ENCODE measurements at regions not wholly inside any gene's neighbourhood (a gene's known extent, or its start where the extent isn't known, plus 50 kb on each side); places are given as distances from the start of the nearest gene placed in this dataset.
A peak's percentile ranks its signal among the peaks of the same experiment; 100 is the strongest.

DNA sequence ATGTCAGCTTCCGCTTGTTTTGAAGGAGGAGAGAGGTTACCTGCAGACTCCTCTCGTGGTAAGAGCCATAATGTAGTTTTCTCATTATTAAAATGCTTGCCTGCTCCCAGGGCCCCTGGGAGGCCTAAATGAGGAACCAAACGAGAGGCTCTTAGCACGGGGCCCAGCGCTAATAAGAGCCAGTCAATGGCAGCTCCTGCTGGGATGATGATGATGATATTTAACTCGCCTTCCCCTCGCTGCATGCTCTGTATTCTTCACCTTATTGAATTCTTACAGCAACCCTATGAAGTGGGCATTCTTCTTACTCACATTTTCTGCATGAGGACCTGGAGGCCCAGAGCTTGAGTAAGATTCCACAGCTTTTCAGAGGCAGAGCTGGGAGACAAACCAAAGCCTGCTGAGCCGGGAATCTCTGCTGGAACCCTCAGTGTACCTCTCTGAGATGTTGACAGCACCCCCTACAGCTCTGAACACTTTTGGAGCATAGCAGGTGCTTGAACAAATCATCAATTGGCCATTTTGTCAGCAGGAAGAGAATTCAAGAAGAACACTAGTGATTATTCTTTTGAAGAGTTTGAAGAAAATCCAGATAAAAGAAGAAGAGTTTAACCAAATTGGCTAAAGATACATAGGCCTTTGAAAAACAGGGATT is 93.1 kb upstream of the HABP2 start (continued):
- TF ChIP-seq, protein P1, sequence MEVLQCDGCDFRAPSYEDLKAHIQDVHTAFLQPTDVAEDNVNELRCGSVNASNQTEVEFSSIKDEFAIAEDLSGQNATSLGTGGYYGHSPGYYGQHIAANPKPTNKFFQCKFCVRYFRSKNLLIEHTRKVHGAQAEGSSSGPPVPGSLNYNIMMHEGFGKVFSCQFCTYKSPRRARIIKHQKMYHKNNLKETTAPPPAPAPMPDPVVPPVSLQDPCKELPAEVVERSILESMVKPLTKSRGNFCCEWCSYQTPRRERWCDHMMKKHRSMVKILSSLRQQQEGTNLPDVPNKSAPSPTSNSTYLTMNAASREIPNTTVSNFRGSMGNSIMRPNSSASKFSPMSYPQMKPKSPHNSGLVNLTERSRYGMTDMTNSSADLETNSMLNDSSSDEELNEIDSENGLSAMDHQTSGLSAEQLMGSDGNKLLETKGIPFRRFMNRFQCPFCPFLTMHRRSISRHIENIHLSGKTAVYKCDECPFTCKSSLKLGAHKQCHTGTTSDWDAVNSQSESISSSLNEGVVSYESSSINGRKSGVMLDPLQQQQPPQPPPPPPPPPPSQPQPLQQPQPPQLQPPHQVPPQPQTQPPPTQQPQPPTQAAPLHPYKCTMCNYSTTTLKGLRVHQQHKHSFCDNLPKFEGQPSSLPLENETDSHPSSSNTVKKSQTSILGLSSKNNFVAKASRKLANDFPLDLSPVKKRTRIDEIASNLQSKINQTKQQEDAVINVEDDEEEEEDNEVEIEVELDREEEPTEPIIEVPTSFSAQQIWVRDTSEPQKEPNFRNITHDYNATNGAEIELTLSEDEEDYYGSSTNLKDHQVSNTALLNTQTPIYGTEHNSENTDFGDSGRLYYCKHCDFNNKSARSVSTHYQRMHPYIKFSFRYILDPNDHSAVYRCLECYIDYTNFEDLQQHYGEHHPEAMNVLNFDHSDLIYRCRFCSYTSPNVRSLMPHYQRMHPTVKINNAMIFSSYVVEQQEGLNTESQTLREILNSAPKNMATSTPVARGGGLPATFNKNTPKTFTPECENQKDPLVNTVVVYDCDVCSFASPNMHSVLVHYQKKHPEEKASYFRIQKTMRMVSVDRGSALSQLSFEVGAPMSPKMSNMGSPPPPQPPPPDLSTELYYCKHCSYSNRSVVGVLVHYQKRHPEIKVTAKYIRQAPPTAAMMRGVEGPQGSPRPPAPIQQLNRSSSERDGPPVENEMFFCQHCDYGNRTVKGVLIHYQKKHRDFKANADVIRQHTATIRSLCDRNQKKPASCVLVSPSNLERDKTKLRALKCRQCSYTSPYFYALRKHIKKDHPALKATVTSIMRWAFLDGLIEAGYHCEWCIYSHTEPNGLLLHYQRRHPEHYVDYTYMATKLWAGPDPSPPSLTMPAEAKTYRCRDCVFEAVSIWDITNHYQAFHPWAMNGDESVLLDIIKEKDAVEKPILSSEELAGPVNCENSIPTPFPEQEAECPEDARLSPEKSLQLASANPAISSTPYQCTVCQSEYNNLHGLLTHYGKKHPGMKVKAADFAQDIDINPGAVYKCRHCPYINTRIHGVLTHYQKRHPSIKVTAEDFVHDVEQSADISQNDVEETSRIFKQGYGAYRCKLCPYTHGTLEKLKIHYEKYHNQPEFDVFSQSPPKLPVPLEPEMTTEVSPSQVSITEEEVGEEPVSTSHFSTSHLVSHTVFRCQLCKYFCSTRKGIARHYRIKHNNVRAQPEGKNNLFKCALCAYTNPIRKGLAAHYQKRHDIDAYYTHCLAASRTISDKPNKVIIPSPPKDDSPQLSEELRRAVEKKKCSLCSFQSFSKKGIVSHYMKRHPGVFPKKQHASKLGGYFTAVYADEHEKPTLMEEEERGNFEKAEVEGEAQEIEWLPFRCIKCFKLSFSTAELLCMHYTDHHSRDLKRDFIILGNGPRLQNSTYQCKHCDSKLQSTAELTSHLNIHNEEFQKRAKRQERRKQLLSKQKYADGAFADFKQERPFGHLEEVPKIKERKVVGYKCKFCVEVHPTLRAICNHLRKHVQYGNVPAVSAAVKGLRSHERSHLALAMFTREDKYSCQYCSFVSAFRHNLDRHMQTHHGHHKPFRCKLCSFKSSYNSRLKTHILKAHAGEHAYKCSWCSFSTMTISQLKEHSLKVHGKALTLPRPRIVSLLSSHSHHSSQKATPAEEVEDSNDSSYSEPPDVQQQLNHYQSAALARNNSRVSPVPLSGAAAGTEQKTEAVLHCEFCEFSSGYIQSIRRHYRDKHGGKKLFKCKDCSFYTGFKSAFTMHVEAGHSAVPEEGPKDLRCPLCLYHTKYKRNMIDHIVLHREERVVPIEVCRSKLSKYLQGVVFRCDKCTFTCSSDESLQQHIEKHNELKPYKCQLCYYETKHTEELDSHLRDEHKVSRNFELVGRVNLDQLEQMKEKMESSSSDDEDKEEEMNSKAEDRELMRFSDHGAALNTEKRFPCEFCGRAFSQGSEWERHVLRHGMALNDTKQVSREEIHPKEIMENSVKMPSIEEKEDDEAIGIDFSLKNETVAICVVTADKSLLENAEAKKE (CRISPR knock-in tag; IDR thresholded peaks at IDR 0.05): peak; percentile 42; the same call in 1 of the 2 replicates
- TF ChIP-seq, protein P2, sequence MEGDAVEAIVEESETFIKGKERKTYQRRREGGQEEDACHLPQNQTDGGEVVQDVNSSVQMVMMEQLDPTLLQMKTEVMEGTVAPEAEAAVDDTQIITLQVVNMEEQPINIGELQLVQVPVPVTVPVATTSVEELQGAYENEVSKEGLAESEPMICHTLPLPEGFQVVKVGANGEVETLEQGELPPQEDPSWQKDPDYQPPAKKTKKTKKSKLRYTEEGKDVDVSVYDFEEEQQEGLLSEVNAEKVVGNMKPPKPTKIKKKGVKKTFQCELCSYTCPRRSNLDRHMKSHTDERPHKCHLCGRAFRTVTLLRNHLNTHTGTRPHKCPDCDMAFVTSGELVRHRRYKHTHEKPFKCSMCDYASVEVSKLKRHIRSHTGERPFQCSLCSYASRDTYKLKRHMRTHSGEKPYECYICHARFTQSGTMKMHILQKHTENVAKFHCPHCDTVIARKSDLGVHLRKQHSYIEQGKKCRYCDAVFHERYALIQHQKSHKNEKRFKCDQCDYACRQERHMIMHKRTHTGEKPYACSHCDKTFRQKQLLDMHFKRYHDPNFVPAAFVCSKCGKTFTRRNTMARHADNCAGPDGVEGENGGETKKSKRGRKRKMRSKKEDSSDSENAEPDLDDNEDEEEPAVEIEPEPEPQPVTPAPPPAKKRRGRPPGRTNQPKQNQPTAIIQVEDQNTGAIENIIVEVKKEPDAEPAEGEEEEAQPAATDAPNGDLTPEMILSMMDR (conservative IDR thresholded peaks at IDR 0.05; ENCODE audit: low read depth in 2 of 2): peak; percentile 22 to 28; a peak in 3 of 4 replicates
- TF ChIP-seq ZNF331 (CRISPR knock-in tag; IDR thresholded peaks at IDR 0.05; ENCODE audit: low read depth): no peak

DNA sequence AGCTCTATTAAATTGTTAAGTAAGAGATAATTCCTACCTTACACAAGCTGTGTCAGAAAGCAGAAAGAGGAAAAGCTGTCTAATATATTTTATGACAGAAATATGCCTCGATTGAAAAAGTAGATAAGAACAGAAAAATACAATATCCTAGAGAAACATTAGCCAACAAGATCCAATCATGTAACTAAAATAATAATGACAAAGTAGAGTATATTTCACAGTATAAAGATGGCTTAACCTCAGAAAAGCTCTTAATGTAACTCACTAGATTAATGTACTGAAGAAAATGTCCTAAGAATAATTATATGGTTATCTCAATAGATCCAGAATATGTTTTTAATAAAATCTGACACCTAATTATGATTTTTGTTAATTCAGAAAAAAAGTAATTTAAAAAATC is 89.8 kb upstream of the HABP2 start:
- no peaks in the 10 kb centered on the region for H3K27me3 ChIP-seq (ENCODE audit: insufficient read depth)
- DNase-seq (ENCODE audit: low spot score) (no peak), ATAC-seq (no peak)
- H3K9me2 ChIP-seq (ENCODE audit: insufficient read depth): no peaks in the 10 kb centered on the region
- peaks cover 4% of the 10 kb centered on the region for H3K27me3 Mint-ChIP-seq (ENCODE audit: insufficient read depth, low read depth, poor library complexity)
- no peaks in the 10 kb centered on the region for H3K79me2 ChIP-seq (replicated peaks; ENCODE audit: insufficient read depth)
- H3K27ac Mint-ChIP-seq: no peak overlapping the region
- no peaks in the 10 kb centered on the region for H3K36me3 ChIP-seq (ENCODE audit: insufficient read depth)
- H3K4me3 ChIP-seq: no peak overlapping the region
- H4K20me1 ChIP-seq (replicated peaks; ENCODE audit: insufficient read depth): no peaks in the 10 kb centered on the region
- H3F3A ChIP-seq (replicated peaks; ENCODE audit: low read depth): no peaks in the 10 kb centered on the region
- no peak overlapping the region for H2AFZ ChIP-seq
- no peak overlapping the region for H3K27ac ChIP-seq (ENCODE audit: low read depth)
- H3K4me1 ChIP-seq (ENCODE audit: insufficient read depth): no peaks in the 10 kb centered on the region
- H3K9me3 Mint-ChIP-seq: no peaks in the 10 kb centered on the region
- H3K4me2 ChIP-seq: no peak overlapping the region
- no peaks in the 10 kb centered on the region for H3K36me3 Mint-ChIP-seq (ENCODE audit: low read depth)
- no peak overlapping the region for H3K4me3 Mint-ChIP-seq
- H3K4me1 Mint-ChIP-seq: peaks cover 10% of the 10 kb centered on the region; the same call in 2 of the 3 replicates
- no peak for TF ChIP-seq POLR2AphosphoS5 (IDR thresholded peaks at IDR 0.05; ENCODE audit: low read depth)
- TF ChIP-seq, protein P1 (CRISPR knock-in tag; IDR thresholded peaks at IDR 0.05): no peak
